Hypothalamus (tissue), 51 donors: ENCODE measurements at regions not wholly inside any gene's neighbourhood (a gene's known extent, or its start where the extent isn't known, plus 50 kb on each side); places are given as distances from the start of the nearest gene placed in this dataset.

Experiments used
- DNase-seq, 51 donors: peaks; one replicate each; lab custom pipeline; 2025; lab: John Stamatoyannopoulos, UW

DNA sequence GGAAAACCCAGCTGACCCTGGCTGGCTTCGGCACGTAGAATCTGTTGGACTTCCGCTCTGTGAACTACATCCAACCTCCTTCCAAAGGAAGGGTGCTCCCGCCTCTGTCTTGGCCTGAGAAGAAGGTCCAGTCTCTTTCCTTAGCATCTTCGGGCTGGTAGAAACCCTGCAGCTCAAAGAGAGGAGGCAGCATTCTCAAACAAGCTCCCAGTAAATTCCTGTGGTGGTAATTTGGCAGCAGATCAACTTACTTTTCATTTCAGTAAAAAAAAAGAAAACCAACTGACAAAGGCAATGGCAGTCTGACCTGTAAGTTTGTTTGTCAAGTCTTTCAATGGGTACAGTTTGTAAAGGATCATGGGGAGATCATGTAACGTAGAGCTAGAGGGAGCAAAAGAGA, 176.7 kb downstream of the MED10 start:
- DNase-seq: no peak

DNA sequence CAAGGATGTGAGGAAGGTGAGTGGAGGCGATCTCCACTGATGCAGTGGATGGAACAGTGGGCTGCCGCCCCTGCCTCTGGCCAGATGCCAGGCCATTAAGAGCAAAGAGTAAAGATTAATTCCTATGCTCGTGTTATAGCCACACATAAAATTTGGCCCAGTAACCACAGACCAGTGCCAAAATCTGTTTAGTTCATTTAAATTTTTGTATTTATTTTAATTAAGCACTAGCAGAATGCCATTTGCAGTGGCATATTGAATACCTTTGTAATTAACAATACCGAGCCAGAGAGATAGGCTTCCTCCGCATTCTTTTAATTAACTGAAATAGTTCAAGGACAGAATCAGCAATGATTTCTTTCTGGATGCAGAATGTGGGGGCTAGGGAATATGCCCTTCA, 179.8 kb downstream of the MED10 start:
- no peak for DNase-seq

DNA sequence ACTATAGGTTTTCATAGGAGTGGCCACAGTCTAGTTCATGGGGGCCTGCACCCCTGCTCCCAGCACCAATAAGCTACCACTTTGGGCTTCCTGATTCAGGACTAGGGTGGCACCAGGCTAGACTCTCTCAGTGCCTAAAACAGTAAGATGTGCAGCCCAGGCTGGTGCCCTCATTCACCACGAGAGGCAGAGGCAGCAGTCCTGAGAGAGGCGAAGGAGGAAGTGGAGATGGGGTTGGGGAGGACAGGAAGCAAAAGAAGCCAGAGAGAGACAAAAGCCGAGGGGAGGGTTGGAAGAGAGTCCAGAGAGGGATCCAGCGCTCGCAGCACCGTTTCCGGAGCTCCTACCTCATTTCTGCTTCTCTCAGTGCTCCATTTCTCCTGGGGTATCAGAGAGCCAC, 180.9 kb downstream of the MED10 start:
- DNase-seq: no peak

DNA sequence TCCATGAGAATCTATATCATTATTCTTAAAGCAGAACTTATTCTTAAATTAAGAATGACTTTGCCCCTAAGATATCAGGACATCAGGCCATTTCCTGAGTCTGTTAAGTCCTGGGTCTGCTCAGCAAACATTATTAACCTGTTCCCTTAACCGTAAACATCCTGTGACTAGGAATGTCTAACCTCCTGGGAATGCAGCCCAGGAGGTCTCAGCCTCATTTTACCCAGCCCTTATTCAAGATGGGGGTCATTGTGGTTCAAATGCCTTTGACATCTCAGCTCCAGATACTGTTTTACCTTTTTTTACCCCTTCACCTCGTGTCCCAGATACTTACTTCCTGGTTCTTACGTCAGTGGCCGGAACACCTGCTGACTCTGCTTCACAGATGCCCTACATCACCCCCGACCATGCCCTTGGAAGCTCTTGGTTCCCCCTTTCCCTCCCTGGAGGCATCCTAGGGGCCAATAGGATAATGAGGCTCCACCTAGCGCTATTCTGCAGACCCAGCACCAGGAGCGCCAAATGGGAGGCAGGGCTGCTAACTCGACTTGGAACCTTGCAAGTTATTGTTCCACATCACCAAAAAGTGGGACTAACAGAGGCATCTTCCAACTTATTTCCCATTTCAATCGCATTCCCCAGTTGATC, 182.5 kb downstream of the MED10 start:
- DNase-seq: no peak

DNA sequence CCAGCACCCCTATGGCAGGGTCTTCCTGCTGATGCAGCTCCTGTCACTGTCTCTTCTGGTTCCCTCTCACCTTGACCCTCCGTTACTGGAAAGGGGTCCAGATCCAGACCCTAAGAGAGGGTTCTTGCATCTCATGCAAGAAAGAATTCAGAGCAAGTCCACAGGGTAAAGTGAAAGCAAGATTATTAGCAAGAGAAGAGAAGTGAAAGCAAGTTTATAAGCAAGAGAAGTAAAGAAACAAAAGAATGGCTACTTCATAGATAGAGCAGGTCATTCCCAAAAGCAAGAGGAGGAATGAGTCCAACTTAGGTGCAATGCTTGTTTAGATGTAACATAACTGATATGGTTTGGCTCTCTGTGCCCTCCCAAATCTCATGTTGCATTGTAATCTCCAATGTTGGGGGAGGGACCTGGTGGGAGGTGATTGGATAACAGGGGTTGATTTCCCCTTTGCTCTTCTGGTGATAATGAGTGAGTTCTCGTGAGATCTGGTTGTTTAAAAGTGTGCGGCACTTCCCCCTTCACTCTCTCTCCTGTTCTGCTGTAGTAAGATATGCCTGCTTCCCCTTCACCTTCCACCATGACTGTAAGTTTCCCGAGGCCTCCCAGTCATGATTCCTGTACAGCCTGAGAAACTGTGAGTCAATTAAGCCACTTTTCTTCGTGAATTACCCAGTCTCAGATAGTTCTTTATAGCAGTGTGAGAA, 183.3 kb downstream of the MED10 start:
- no peak for DNase-seq

DNA sequence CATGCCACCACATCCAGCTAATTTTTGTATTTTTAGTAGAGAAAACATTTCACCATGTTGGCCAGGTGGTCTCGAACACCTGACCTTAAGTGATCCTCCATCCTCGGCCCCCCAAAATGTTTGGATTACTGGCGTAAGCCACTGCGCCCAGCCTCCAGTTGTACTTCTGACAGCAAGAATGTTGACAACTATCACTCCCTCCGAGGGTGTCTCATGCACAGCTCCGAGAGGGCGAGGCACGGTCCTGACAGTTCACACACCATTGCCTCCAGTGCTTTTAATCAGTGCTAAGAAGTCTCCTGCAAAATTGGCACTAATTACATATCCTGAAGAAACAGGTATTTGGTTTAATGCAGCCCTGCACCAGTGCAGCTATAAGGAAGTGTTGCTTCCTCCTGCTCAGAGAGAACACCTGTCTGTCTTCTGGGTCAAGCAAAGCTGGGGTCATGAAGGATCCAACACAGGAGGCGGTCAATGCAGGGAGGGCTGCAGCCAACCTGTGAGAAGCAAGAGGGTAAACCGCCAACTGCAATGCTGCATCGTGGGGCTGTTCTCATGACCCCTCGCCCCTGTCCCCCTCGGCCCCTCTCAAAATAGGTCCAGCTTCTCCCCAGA, 184.0 kb downstream of the MED10 start:
- no peak for DNase-seq

DNA sequence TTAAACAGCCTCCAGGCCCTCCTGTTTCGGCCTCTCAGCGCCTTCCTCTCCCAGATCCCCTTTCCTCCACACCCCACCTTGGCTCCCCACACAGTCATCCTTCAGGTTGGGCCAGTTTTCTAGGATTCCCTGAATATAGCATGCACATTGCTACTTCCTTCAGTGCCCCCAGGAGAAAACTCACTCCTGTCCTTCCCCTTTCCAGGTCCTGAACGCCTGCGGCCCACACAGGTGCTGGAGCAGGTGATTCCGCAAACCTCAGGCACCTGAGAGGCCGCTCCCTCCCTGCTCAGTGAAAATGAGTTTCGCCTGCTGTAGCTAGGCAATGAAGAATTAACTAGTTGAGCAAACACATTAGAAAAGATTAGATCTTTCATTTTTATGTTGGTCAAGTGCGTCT, 185.0 kb downstream of the MED10 start:
- no peak for DNase-seq

DNA sequence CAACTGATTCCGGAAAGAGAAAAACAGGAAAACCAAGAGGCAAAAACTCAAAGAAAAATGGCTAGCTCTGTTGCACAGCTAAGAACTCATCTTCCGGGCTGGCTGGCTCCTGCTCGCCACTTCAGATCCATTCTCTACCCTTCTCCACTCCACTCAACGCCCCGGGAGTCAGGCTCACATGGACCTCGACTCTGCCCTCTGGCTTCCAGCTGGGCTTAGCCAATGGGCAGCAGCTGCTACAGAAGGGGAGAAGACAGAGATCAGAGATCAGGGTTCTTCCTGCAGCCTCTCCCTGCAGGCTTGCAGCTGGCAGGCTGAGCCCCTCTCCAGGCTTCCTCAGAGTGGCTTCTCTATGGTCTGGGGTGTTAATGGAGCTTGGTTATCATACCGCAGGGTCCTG, 187.5 kb downstream of the MED10 start:
- DNase-seq: no peak

DNA sequence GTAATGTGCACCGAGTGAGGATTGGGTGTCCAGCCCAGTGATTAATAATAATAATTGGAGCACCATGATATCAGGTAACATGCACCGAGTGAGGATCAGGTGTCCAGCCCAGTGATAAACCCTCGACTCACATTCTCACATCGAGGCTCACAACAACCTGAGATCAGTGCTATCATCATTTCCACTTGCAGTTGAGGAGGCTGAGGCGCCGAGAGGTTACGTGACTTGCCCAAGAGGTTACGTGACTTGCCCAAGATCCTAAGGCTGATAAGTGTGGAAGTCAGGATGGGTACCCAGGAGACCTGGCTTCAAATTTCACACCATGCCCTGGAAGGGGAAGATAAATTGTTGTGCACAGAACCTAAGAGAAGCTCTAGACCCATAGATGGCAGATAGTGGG, 189.4 kb downstream of the MED10 start:
- no peak for DNase-seq

DNA sequence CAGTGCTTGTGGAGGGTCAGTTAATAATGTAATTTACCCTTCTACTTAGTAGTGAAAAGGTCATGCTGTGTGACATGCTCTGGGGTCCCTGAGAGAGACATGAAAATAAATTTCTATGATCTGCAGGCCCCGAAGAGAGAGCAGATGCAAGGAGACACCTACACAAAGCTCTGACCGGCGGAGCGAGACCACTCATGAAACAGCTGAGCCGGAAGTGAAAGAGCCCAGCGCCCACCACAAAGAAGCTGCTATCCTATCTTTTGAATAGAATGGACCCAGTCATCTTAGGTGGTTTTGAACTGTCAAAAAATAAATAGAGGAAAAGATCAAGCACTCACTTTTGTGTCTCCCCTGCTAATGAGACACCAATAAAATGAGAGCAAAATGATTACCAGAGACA, 190.0 kb downstream of the MED10 start:
- DNase-seq: no peak

DNA sequence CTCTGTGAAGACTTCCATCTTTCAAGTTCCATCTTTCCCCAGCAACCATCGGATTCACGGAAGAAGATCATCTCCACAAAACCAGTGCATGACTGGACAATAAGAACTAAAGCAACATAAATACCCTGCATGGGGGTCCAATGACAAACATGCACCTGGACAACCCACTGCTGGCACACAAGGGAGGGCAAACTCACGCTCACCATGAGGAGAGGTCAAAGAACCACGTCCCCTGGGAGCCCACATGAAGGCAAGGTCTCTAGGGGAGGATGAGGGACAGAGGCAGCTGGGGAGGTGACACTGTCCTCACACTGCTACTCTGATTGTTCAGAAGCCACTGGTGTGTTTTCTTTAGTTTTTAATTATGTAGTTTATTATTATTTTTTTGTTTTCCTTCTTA, 190.8 kb downstream of the MED10 start:
- no peak for DNase-seq

DNA sequence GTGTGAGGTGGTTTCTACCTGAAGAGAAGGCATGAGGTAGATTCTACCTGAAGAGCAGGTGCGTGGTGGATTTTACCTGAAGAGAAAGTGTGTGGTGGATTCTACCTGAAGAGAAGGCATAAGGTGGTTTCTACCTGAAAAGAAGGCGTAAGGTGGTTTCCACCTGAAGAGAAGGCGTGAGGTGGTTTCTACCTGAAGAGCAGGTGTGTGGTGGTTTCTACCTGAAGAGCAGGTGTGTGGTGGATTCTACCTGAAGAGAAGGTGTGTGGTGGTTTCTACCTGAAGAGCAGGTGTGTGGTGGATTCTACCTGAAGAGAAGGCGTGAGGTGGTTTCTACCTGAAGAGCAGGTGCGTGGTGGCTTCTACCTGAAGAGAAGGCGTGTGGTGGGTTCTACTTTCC, 192.8 kb downstream of the MED10 start:
- DNase-seq: no peak

DNA sequence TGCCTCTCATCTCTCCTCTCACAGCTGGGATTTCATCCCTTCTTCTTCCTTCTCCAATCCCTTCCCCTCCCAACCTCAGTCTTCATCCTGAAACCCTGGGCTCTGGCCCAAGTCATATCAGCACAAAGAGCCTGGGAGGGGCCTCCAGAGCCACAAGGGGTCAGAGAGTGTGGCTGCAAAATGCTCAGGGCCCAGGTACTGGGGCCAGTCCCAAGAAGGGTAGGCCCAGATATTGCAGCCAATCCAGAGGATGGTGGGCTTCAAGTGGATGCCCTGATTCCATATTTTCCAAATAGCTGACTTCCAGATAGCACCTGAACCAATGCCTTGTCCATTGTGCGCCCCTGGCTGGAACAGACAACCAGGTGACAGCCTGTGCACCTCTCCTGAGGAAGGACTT, 193.9 kb downstream of the MED10 start:
- no peak for DNase-seq

DNA sequence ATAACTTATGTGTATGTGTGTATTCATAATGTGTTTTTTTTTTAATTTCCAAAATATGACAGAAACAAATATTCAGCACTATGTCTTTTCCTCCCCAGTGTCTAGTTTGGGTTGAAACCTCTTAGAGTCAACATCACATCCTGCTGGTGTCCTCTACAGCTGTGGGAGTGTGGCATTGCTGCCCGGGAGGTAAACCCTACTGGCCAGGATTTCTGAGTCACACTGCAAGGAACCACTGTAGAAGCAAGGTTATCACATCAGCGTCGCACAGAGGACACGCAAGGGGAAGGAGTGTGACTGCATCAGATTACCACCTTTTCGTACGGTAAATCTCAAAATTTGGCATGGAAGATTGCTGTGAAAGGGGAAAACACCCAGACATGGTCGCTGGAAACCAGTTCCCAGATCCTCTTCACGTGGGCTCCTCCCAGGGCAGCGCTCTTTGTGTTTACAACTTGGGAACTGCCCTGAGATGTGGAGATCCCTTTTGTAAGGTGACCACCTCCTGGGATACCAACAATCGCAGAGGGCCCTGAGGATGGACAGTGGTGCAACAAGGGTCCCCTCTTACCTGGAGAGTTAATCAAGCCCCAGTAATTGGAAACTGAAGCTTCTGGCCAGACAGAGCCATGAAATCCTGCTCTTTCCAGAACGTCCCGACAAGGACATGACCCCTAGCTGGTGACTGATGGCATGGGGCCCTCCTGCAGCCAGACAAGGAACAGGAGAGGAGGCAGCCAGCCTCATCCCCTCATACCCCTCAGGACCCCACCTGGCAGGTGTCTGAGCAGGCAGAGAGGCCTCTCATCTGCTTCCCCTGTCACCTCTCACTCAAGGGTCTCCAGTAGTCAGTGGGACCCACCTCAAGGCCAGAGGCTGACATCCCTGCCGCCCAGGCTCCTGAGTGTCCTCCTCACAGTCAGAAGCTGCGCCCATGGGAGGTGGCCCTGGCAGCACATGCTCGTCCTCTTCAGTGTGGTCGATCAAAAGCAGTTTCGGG, 194.7 kb downstream of the MED10 start:
- DNase-seq: no peak

DNA sequence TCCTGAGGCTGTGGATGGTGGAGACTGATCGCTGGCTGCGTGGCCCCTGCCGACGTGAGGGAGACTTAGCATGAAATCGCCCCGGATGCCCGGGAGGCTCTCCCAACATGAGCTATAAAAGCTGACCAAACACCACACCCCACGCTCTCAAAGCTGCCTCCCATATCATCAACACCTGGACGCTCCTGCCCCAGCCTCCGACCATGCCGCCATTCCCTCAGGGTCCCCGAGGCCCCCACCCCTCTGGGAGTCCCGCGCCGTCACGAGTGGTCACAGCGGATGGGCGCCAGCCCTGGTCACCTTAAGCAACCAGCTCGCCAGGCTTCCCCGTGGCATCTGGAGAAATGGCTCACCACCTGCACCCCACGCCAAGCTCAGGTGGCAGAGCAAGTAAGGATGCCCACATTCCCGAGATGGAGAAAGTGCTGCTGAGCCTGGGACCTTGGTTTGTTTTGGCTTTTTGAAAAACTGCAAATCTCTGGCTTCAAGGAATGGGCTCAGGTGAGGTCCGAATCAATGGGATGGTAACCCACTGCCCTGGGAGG, 196.0 kb downstream of the MED10 start:
- DNase-seq: no peak

DNA sequence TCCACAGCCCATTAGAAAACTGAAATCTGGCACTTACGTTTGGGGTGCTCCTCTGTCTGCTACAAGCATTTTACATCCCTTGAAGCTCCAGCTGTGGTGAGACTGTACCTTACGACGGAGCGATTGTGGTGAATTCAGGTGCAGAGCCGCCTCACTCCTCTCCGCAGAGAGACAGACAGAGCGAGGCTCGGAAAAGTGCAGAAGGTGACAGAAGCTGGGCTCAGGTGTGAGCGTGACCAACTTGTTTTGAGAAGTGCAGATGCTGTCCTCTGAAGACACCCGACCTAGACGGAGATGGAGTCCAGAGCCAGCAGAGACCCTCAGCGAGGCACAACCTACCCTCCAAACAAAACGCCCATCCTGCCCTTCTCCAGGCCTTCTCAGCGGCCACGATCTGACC, 196.5 kb downstream of the MED10 start:
- DNase-seq: no peak

DNA sequence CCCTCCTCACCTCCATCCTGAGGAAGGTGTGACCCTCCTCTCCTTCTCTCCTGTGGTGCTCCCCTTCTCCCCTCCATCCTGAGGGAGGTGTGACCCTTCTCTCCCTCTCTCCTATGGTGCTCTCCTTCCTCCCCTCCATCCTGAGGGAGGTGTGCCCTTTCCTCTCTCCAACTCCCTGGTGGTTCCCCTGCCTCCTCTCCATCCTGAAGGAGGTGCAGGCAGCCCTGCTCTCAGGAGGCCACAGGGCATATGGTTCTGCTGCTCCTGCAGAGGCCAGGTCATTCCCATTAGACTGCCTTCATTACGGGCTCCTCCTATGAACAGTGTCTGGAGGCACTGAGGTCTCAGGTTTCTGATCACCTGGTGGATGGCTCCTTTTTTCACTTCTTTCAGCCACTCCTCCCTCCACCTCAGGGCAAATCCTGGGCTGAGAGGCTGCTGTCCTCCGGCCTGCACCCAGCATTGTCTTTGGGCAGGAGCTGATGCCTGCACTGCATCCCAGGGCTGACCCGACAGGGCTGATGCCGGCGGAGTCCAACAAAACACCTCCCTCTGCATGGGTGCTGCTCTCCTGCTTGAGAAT, 197.1 kb downstream of the MED10 start:
- DNase-seq: no peak

DNA sequence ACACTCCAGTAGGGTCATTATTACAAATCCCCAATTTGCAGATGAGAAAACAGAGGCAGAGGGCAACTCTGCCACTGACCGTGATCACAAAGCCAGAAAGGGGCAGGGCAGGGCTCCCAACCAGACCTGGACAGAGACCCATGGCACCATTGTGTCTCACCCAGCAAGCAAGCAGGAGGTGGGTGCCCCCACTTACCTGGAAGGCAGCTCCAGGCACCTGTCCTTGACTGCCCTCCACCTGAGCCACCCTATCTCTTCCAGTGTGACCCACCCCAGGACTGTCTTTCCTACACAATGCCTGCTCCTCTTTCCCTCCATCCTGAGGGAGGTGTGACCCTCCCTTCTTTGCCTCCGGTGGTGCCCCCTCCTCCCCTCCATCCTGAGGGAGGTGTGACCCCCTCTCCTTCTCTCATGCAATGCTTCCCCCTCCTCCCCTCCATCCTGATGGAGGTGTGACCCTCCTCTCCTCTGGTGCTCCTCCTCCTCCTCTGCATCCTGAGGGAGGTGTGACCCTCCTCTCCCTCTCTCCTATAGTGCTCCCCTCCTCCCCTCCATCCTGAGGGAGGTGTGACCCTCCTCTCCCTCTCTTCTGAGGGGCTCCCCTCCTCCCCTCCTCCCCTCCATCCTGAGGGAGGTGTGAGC, 198.0 kb downstream of the MED10 start:
- DNase-seq: no peak

DNA sequence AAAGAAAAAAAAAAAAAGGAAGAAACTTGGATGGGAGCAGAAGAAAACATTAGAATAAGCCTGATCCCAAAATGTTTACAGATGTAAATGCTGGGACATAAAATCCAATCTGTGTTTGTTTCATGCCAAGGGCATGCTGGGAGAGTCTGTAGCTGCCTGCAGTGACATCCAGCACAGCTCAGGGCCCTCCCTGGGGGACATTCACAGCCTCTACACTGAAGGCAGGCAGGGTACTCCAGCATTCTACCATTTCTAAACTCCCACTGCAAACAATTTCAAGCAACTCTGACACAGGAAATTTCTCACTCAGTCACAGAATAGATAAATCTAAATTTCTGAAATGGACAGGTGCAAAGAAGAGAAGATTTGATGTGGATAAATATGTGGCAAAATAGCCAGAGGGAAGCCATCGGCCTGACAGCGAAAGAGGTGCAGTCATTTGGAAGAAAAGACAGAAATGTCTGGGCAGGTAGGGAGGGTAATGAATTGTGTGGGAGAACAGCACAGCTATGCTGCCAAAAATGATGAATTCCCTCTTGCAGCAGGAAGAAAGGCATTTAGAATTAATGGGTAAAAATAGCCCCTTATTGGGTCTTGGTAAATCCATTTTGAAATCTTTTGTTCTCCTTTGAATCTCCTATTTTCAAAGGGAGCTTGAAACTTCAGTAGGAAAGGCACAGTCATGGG, 199.4 kb downstream of the MED10 start:
- DNase-seq: peak in 1 of 51 donors; percentile 36
